RKO (cell line): ENCODE measurements at regions not wholly inside any gene's neighbourhood (a gene's known extent, or its start where the extent isn't known, plus 50 kb on each side); places are given as distances from the start of the nearest gene placed in this dataset.
"Not testable (repeated sequence)": the region's sequence is repeated elsewhere in the genome, so short reads cannot be mapped to it uniquely, and the experiment has no call there.

Source experiments
- DNase-seq: peaks from one replicate; pipeline ENCODE4 v3.0.0-alpha.2; 2016; ENCODE audit warnings: low spot score

DNA sequence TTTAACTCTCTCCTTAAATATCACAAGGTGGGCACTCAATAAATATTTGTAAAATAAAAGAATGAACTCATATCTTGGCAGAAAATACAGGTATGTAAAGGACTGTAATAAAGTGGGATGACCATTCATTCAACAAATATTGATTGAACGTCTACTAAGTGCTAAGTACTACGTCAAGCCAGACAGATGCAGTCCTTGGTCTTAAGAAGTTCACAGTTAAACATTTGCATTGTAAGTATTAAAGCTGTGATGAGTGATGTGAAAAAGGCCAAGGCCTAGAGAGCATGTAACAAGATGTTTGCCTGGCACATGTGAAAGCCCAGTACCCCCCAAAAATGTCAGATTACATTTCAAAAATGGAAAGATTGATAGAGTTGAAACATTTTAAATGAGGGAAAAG lies 130.1 kb upstream of the TMEM170B start:
- no peak for DNase-seq

DNA sequence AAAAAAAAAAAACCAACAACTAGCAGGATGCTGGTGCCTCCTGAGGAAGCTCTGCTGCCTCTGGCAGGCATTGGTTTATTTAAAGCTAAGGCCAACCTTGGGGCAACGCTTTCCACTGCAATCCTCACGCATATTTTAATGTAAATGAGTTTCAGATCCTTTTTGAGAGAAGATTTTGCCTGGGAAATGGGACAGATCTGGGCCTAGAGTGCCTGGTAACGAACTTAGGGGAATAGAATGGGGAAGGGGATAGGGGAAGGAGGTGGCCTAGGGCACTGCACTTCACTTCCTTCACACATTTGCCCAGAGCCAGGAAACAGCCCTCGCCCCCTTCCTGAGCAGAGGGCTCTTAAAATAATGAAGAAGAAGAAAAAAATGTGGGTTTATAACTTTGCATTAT lies 132.7 kb upstream of the TMEM170B start:
- no peak for DNase-seq

DNA sequence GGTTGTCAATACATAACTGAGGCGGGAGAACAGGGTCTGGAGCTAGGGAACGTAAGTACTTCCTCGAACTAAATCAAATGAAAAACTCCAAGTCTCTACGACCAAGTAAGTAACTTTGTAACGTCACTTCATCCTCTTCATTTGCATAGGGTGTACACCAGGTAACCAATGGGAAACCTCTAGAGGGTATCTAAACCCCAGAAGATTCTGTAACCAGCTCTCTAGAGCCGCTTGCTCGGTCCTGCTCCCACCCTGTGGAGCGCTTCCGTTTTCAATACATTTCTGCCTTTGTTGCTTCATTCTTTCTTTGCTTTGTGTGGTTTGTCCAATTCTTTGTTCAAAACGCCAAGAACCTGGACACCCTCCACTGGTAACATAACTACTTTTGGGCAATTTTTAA lies 133.5 kb upstream of the TMEM170B start:
- DNase-seq = no peak

DNA sequence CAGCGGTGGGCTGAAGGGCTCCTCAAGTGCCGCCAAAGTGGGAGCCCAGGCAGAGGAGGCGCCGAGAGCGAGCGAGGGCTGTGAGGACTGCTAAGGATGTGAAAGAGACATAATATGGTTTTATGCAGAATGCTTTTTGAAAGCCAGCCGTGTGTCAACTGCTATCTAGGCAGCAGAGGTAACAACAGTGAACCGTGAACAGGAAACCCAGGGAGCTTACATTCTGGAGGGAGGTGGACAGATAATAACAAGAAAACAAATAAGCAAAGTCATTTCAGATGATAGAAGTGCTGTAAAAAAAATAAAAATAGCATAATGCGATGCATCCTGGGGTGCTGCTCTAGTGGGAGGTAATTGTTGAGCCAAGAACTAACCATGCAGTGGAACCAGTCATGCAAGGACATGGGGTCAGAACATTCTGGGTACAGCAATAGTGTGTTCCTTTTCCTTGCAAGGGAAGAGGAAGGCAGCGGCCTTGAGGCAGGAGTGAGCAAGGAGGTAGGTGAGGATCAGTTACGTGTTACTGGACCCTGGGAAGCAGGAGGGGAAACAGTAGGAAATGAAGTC lies 134.4 kb upstream of the TMEM170B start:
- DNase-seq = no peak

DNA sequence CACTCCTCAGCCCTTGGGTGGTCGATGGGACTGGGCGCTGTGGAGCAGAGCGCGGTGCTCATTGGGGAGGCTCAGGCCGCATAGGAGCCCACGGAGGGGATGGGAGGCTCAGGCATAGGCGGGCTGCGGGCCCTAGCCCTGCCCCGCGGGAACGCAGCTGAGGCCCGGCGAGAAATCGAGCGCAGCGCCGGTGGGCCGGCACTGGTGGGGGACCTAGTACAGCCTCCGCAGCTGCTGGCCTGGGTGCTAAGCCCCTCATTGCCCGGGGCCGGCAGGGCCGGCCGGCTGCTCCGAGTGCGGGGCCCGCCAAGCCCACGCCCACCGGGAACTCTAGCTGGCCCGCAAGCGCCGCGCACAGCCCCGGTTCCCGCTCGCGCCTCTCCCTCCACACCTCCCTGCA lies 135.0 kb upstream of the TMEM170B start:
- not testable (repeated sequence) for DNase-seq

DNA sequence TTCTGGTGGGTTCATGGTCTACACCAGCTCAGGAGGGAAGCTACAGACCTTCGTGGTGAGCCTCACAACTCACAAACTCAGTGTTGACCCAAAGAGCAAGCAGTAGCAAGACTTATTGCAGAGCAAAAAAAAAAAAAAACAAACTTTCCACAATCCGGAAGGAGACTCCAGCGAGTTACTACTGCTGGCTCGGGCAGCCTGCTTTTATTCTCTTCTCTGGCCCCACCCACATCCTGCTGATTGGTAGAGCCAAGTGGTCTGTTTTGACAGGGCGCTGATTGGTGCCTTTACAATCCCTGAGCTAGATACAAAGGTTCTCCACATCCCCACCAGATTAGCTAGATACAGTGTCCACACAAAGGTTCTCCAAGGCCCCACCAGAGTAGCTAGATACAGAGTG lies 135.6 kb upstream of the TMEM170B start:
- not testable (repeated sequence) for DNase-seq

DNA sequence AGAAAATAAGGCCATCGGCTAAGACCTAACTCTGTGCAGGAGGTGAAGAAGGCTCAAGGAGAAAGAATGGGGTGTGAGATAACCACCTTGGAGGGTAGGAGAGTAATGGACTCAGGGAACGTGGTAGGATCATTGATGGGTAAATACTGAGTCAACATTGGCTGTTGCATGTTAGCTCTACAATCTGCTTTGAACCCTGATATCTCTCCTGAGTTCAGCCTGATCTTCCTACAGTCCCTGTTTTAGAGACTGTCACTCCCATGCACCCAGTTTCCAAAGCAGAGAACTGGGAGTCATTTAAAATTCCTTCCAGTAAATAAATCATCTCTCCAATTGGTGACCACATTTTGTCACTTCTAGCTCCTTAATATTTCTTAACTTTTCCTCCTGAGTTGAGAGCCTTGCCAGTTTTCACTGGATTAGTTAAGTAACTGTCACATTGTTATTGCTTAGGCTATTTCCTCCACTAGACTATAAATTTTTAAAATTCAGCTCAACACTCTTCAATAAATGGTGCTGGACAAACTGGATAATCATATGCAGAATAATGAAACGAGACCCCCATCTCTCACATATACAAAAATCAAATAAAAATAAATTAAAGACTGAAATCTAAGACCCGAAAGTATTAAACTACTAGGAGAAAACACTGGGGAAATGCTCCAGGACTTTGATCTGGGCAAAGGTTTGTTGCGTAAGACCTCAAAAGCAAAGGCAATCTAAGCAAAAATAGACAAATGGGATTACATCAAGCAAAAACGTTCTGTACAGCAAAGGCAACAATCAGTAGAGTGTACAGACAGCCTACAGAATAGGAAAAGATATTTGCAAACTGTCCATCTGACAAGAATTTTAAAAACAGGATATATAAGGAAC lies 138.9 kb upstream of the TMEM170B start:
- DNase-seq = no peak

DNA sequence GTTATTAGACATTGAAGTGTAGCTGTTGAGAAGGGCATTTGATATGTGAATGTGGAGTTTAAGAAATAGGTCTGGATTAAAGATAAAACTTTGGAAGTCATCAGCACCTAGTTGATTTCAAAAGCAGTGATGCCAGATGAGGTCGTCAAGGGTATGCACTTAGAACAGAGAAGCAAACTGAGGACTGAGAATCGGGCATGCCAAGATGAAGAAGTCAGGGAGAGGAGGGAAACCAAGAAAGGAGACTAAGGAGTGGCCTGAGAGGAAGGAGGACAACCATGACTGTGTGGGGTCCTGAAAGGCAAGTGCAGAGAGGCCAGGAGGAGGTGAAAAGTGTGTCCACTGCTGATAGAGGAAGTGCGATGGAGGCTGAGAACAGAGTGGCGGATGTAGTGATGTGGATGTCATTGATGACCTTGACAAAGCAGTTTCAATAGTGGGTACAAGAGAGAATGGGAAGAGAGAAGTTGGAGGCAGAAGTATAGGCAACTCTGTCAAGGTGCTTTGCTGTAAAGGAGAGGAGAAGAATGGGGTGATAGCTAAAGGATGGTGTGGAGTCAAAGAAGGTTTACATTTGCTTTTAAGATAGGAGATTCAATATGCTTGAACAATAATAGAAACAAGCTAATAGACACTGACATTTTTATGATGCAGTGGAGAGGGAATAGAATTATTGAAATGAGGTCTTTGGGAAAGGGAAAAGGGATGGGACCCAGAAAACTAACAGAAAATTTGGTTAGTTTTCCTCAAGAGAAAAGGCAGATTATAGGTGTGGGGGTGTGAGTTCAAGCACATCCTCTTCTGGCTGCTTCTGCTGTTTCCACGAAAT lies 139.7 kb upstream of the TMEM170B start:
- no peak for DNase-seq

DNA sequence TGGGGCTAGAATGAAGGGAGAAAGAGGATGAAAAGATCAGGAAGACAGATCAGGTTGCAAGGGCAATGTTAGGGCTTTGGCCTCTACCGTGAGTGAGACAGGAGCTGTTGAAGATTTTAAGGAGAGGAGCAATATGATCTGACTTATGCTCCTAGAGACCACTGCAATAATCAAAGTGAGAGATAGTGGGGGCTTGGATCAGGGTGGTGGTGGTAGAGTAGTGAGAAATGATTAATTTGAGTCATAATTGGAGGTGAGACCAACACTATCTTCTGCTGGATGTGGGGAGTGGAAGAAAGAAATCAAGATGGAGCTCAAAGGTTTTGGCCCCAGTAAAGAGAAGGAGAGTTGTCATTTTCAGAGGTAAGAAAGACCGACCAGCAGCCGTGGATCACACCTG lies 140.7 kb upstream of the TMEM170B start:
- DNase-seq = no peak

DNA sequence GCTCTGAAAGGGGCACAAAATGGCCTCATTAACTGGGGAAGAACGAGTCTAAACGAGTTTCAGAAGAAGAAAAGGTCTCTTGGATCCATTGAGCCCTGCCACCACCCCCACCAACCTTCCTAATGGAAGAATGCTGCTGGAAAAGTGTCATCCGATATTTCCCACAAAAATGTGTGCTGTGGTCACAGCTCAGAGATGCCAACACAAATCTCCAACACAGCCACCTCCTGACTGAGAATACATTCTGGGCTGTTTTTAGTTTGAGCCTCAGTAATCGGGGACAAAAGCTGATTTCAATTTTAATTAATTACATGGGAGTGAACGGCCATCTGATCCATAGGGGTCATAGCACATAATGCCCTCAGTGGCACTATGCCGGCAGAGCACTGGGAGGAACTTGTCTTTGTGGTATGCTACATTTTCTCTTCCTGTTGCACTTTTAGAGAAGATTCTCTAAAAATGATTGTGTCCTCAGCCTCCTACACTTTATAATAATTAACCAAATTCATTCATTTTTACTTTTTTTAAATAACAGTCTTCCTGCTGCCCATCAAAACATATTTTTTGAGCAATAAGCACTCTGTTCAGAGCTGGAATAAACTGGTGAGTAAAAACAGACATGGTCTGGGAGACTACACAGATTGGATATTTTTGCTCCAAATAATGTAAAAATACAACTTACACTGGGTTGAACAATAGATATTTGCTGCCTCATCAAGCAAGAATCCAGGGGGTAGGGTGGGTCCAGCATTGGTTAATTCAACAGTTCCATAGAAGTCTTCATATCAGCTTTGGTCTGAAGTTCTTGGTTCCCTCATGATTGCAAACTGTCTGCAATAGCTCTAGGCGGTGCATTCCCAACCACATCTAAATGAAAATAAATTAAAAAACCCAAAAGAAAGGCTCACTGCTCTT lies 143.6 kb upstream of the TMEM170B start:
- DNase-seq = no peak

DNA sequence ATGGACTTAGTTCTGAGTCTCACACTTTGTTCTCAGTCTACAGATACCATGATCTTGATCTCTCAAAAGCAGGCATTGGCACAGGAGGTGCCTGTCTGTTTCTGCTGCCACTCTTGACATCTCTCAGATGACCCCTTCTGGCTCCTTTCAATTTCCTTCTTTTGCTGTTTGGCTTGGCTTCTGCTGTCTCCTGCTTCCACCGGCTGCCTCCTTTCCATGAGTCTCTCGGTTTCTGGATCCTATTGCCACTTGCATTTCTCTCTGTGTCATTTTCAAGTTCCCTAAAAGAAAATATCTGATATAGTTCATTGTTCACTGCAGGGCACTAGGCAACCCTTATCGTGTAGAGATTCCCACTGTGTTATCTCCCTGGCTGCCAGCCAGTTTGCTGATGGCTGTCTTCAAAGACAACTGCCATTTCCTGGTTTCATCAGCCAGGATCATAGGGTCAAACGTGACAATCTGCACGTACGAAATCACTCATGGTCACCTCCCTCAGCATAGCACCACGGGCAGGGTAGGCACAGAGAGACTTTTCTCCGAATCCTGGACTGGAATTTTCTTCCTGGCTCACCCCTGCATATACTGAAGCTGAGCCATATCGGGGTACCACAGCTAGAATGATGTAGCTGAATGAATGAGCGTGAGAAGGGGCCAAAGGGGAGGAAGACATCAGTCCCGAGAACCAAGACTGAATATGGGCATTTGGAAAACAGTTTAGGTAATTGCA lies 144.6 kb upstream of the TMEM170B start:
- no peak for DNase-seq

DNA sequence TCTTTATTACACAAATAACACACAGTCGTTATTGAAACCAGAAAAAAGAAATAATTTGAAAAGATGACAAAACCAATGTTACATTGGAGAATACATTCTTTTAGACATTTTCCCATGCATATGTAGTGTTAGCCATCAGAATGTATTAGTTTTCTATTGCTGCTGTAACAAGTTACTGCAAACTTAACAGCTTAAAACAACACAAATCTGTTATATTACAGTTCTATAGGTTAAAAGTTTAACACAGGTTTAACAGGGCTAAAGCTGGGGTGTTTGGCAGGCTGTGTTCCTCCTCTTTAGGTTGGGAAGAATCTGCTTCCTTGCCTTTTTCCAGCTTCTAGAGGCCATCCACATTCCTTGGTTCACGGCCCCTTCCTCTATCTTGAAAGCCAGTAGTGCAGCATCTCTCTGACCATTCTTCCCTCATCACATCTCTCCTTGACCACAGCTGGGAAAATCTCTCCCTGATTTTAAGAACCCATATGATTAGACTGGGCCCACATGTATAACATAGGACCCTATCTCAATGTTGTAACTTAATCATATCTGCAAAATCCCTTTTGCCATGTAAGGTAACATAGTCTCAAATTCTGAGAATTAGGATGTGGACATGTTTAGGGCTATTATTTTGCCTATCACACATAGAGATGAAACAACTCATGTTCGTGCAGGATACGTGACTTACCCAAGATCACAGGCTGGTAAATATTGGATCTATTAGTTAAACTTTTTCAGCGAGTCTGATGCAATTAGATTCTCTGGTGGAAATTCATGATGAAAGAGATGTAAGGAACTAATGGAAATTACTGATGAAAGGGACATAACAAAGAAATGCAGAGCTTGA lies 145.4 kb upstream of the TMEM170B start:
- no peak for DNase-seq

DNA sequence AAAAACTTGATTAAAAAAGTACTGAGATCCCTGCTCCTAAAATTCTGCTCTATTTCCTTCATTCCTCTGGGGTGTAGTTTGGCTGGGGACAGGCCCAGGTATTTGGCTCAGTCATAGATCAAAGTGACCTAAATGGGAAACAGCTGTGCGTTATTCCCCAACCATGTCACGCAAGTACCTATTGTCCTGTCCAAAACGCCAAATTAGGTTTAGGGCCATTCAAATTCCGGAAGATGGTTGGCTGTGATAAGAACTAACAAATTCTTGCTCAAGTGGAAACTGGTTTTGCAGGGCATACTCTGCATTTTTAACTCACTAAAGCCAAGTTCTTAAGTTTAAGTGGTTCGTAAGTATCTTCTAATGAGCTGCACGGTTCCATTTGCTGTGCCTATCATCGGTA lies 147.6 kb upstream of the TMEM170B start:
- DNase-seq = no peak

DNA sequence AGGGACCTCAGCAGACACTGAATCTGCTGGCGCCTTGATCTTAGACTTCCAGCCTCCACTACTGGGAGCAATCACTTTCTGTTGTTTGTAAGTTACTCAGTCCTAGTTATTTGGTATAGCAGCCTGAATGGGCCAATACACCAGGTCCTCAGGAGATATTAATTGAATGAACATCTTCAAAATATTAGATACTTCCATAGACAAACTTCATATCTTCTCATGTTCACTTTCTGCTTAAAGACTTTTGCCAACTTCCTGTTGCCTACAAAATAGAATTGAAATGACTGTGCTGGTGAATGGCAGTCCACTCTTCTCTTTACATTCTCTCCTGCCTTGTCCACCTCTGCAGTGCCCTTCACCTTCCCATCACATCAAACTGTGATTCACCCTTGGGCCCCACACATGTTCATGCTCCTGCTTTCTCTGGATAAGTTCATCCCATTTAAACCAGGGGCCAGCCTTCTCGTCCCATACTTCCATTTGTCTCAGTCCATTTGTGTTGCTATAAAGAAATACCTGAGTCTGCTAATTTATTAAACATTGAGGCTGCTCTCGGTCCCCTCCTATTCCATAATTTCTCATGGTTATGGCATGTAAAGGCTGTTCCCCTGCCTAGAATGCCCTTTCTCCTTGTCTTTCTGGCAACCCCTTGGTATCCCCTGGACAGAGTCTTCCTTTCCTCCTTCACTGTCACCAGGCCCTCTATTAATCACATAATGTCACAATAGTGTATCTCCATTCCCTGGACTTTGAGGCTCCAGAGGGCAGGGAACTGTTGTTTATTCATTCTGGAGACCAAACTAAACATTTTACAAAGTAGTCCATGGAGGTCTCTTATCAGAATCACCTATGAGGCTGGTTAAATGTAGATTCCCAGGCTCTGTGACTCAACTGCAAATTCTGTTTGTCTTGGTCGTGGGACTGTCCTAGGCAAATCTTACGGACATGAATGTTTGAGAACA lies 148.3 kb upstream of the TMEM170B start:
- DNase-seq = no peak

DNA sequence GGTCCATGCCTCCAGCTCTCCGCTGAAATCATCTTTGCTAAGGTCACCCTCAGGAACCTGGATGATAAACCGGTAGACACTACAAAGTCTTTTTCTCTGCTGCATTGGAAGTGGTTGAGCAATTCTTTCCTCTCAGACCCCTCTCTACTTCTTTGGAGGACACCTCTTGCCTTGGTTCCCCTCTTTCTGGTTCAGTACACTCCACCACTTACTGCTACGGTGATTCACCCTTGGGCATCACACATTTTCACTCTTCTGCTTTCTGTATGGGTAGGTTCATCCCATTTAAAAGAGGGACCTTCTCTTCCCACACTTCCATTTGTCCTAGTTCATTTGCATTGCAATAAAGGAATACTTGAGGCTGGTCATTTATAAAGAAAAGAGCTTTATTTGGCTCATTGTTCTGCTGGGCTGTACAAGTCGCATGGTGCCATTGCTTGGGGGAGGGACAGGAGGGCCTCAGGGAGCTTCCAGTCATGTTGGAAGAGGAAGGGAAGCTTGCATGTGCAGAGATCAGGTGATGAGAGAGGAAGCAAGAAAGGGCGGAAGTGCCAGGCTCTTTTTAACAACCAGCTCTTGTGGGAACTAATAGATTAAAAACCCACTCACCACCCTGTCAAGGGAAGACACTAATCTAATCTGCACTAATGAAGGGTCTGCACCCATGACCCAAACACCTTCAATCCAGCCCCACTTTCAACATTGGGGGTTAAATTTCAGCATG lies 149.7 kb upstream of the TMEM170B start:
- no peak for DNase-seq

DNA sequence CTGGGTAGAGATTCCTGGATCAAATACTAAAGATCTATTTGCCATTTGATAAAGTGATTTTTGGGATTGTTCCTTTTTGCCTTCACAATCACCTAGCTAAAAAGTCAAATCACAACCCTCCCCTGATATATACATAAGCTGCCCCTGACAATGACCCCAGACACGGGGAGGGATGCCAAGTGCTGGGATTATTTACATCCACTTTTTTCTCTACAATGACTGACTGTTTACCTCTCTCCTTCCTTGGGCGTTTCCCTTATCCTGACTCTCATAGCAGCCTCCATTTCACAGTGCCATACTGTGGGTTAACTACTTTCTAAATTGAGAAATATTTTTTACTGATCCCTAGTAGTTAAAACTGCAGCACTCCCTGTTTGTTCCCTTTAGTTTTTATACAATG lies 150.8 kb upstream of the TMEM170B start:
- no peak for DNase-seq

DNA sequence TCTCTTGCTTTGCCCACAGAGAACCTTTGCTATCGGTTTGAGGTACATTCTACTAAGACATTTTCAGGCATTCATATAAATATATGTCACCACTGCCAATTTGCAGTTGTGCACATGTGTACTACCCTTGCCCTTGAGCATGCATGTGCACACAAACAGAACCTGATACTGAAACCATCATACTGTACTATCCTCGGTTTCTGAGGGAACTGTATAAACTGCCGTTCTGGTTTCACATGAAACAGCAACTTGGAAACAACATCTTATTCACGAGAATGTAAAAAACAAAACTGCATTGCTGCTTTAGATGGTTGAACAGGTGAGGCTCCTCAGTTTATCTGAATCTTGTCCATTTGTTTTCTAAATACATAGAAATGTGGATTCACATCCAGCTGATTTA lies 151.2 kb upstream of the TMEM170B start:
- DNase-seq = no peak

DNA sequence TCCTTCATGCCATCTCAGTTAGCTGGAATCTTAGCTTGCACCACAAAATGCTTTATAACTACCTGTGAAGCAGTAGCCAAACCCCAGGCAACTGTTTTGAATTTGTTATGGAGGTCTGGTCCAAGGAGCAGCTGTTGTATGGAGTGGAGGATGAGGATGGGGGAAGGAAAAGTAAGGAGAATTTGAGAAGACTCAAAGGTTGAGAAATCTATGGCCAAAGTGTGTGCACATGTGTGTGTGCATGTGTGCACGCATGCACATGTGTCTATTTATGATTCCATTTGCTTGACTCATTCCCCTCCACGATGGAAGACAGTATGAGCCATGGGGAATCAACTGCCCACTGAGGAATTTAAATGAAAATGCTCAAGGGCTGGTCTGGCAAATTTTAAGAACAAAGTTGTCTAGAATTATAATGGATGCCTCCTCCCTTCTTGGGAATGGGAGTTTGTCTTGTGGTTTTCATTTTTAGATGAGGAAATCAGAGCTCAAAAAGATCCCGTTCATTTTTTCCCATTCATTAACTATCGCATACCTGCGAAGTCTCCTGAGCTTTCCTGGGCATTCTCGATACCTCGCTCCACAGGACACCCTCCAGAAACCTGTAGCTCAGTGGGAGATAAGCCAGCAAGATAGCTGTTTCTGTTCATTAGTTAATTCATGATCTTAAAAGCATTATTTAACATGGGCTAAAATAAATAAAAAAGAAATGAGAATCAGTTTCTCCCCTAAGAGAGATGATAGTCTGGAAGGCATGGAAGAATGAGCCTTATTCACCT lies 152.3 kb upstream of the NEDD9 start:
- DNase-seq = no peak
